Right lobe of liver (tissue), 6 donors: ENCODE measurements at regions not wholly inside any gene's neighbourhood (a gene's known extent, or its start where the extent isn't known, plus 50 kb on each side); places are given as distances from the start of the nearest gene placed in this dataset.

Source experiments
- ATAC-seq, 4 donors: fragments of 200-7000 bp; cut with Tn5 transposase; one replicate each; pipeline ENCODE4 v1.9.1; 2020; ENCODE audit warnings: mild to moderate bottlenecking in 4 of 4, moderate library complexity in 4 of 4
- DNase-seq, 3 donors: peaks; one replicate each; pipeline ENCODE4 v3.0.0-alpha.2; 2020
- H3K27ac ChIP-seq, 3 donors: fragments of 200-600 bp; one replicate each; pipeline ENCODE4 v1.8.0; 2022
- H3K27me3 ChIP-seq, 2 donors: fragments of 200-600 bp; one replicate each; pipeline ENCODE4 v1.8.0; 2022
- H3K36me3 ChIP-seq, 4 donors: fragments of 200-600 bp; sonication (generic) in 1 of 4; one replicate each; pipeline versions ENCODE4 v1.5.1 to v1.8.0; 2017 to 2022; ENCODE audit warnings: control low read depth in 1 of 4
- H3K4me1 ChIP-seq, 4 donors: fragments of 200-600 bp; sonication (generic) in 1 of 4; one replicate each; pipeline versions ENCODE4 v1.5.1 to v1.8.0; 2017 to 2022; ENCODE audit warnings: control low read depth in 1 of 4
- H3K4me3 ChIP-seq, 3 donors: fragments of 200-600 bp; one replicate each; pipeline ENCODE4 v1.8.0; 2022
- H3K9me3 ChIP-seq, 4 donors: fragments of 200-600 bp; sonication (generic) in 1 of 4; one replicate each; pipeline versions ENCODE4 v1.5.1 to v1.8.0; 2017 to 2022; ENCODE audit warnings: control low read depth in 1 of 4
- POLR2A ChIP-seq: fragments of 450-650 bp; IDR thresholded peaks from one replicate; pipeline ENCODE4 v1.6.1; 2017; ENCODE audit warnings: antibody characterized with exemption, mild to moderate bottlenecking
- WGBS: methylation state at CpG from one replicate; pipeline ENCODE4 v1.1.6; 2018; ENCODE audit warnings: low coverage, low lambda C conversion rate; ENCODE audit not compliant: insufficient coverage; ENCODE audit errors: missing lambda C conversion rate; 5-methylcytosine and 5-hydroxymethylcytosine counted together
- intact Hi-C, 2 donors: fragments of 100-400 bp; cut with DNase I; formaldehyde crosslinking; loops; one replicate each; pipeline versions ENCODE4 v1.11.2 to v1.14.1; 2022
- TF ChIP-seq, protein P1 (sequence below), 4 donors: fragments of 200-600 bp in 3 of 4; fragments of 450-650 bp in 1 of 4; IDR thresholded peaks; one replicate each; pipeline versions ENCODE4 v1.5.1 to v1.8.0; 2016 to 2022; ENCODE audit warnings: antibody characterized with exemption in 4 of 4, mild to moderate bottlenecking in 2 of 4
- donor health status: DM: no; HTN: yes; CAD: no.
- donor health status: DM: no; HTN: no; CAD: no.
- donor health status: DM: no; HTN: no; CAD: no.
- donor health status: DM: no; HTN: yes; CAD: no.
- donor health status: DM: no; HTN: yes; CAD: no.

DNA sequence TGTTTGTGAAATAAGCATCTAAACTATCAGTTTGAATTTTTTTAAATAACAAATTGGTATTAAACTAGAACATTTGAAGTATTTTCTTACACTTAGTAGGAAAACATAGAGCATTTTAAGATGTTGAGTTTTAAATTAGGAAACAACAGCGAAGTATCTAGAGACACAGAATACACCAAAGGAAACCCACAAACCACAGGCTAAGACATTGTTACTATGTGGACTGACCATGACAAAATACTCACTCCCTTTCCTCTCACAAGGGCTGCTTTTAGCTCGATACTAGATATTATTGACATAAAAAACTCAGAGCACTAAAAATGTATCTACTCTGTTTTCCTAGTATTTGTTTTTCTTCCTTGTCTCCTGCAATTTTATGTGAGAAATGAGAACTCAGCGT is 266.0 kb upstream of the CITED2 start:
- Histone ChIP-seq H3K4me3 (no peak overlapping the region), H3K9me3 (no peaks in the 10 kb centered on the region), H3K4me1 (no peaks in the 10 kb centered on the region), H3K27ac (no peak overlapping the region), H3K27me3 (no peaks in the 10 kb centered on the region), H3K36me3 (no peaks in the 10 kb centered on the region)
- 67% methylated on average over 3 of the region's 3 CpGs for WGBS
- DNase-seq (no peak), ATAC-seq (no peak)
- intact Hi-C loops = no loop called here
- TF ChIP-seq, protein P1, sequence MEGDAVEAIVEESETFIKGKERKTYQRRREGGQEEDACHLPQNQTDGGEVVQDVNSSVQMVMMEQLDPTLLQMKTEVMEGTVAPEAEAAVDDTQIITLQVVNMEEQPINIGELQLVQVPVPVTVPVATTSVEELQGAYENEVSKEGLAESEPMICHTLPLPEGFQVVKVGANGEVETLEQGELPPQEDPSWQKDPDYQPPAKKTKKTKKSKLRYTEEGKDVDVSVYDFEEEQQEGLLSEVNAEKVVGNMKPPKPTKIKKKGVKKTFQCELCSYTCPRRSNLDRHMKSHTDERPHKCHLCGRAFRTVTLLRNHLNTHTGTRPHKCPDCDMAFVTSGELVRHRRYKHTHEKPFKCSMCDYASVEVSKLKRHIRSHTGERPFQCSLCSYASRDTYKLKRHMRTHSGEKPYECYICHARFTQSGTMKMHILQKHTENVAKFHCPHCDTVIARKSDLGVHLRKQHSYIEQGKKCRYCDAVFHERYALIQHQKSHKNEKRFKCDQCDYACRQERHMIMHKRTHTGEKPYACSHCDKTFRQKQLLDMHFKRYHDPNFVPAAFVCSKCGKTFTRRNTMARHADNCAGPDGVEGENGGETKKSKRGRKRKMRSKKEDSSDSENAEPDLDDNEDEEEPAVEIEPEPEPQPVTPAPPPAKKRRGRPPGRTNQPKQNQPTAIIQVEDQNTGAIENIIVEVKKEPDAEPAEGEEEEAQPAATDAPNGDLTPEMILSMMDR (IDR thresholded peaks at IDR 0.05) = no peak
- TF ChIP-seq POLR2A = no peak

DNA sequence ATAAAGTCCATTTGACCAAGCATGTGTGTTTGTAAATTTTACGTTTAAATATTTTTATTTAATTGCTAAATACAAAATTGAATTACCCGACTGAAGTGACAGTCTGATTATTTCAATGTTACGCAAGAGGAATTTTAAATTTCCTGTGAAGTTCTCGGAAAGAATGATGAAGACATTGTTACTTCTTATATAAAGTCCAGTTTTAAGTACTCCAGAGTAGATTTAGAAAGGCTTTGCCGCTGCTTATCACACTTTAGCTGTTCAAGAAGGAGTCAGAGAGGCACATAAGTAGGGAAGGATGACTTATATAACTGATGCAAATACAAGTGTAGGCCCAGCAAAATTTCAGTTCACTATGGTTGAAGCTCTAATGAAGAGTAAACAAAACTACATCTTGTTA is 265.1 kb upstream of the CITED2 start:
- no peak for TF ChIP-seq POLR2A
- TF ChIP-seq, protein P1 (IDR thresholded peaks at IDR 0.05) = no peak
- no peak for DNase-seq
- H3K27me3 ChIP-seq = no peaks in the 10 kb centered on the region
- H3K4me1 ChIP-seq = no peaks in the 10 kb centered on the region
- H3K27ac ChIP-seq = no peak overlapping the region
- no peak overlapping the region for H3K4me3 ChIP-seq
- no peaks in the 10 kb centered on the region for H3K36me3 ChIP-seq
- H3K9me3 ChIP-seq = no peaks in the 10 kb centered on the region
- WGBS = 80% methylated on average over 5 of the region's 5 CpGs
- intact Hi-C loops = no loop called here
- ATAC-seq = no peak

DNA sequence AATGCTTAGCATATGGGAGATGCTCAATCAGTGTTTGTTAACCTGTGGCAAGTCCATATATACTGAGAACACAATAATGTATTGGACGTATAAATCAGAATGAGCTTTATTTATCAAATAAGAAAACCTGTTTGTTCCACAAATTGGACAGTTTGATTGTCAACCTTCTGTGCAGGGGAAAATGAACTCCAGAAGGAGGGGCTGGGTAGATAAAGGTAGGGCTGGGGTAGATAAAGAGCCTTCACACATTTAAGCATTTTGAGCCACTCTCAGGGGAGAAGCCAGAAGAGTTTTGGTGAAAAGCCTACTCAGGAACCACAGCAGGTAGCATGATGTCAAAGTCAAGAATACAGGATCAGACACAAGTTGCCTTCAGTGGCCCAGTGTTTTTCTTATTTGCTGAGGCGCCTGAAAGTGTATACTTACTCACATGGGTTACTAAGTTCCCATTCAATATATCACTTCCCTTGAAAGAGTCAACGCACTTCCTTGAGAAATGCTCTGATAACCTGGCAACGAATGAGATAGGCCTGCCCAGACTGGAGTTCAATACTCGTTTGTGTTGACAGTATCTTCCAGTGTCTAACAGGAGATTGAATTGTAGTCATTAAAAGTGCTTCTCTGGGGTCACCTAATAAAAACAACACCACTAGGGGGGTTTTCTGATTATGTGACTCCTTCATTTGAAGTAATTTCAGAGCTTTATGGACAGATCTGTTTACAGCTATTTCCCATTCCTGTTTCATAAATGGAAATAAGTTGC is 263.9 kb upstream of the CITED2 start:
- H3K4me3 ChIP-seq = no peak overlapping the region
- DNase-seq (no peak), ATAC-seq (no peak)
- no peaks in the 10 kb centered on the region for H3K9me3 ChIP-seq
- H3K36me3 ChIP-seq = no peaks in the 10 kb centered on the region
- no peak overlapping the region for H3K27ac ChIP-seq
- no peaks in the 10 kb centered on the region for H3K4me1 ChIP-seq
- H3K27me3 ChIP-seq = no peaks in the 10 kb centered on the region
- no peak for TF ChIP-seq POLR2A
- TF ChIP-seq, protein P1 (IDR thresholded peaks at IDR 0.05) = no peak
- intact Hi-C loops = no loop called here
- WGBS = 58% methylated on average over 5 of the region's 5 CpGs

DNA sequence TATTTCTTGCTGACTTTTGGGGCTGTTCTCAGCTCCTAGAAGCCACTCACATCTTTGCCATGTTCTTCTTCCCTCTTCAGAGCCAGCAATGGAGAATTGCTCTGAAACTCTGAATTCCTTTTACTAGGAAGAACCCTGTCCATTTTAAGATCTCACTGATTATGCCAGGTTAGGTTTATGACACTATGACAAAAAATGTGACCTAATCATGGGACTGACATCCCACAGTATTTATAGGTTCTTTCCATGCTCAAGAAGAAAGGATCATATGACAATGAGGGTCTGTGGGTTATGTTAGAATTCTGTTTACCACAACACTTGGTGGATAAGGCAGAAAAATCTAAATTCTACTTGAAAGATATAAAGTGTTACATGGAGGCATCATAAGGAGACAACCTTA is 263.3 kb upstream of the CITED2 start:
- Histone ChIP-seq H3K9me3 (no peaks in the 10 kb centered on the region), H3K27ac (no peak overlapping the region), H3K27me3 (no peaks in the 10 kb centered on the region), H3K36me3 (no peaks in the 10 kb centered on the region), H3K4me3 (no peak overlapping the region), H3K4me1 (no peaks in the 10 kb centered on the region)
- DNase-seq (no peak), ATAC-seq (no peak)
- intact Hi-C loops = no loop called here
- no peak for TF ChIP-seq POLR2A
- TF ChIP-seq, protein P1 (IDR thresholded peaks at IDR 0.05) = no peak

DNA sequence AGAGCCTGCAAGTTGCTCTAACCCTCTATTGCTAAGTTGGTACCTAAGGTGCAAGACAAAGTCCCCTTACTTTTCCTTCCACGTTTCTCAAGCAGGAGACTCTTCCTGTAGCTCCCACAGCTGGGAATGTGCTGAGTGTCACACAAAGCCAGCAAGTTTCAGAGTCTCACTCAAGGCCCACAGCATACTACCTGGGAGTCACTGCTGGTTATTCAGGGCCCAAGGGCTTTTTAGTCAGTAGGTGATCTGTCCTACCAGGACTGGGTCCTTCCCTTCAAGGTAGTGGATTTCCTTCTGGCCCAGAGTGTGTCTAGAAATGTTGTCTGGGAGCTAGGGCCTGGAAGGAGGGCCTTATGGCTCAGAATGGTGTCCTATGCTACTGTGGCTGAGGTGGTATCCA is 261.9 kb upstream of the CITED2 start:
- Histone ChIP-seq H3K4me1 (no peaks in the 10 kb centered on the region), H3K9me3 (no peaks in the 10 kb centered on the region), H3K36me3 (no peaks in the 10 kb centered on the region), H3K27me3 (no peaks in the 10 kb centered on the region), H3K4me3 (no peak overlapping the region), H3K27ac (no peak overlapping the region)
- DNase-seq (no peak), ATAC-seq (no peak)
- TF ChIP-seq POLR2A = no peak
- TF ChIP-seq, protein P1 (IDR thresholded peaks at IDR 0.05) = no peak
- intact Hi-C loops = no loop called here
- no CpG with 5 or more reads among the region's 1 CpG for WGBS
